HG03039 (cell line): ENCODE measurements at regions not wholly inside any gene's neighbourhood (a gene's known extent, or its start where the extent isn't known, plus 50 kb on each side); places are given as distances from the start of the nearest gene placed in this dataset.
"Not testable (repeated sequence)": the region's sequence is repeated elsewhere in the genome, so short reads cannot be mapped to it uniquely, and the experiment has no call there.

Experiments
- ATAC-seq: cut with Tn5 transposase; IDR thresholded peaks from one replicate; pipeline ENCODE4 v1.9.1; 2021; ENCODE audit warnings: mild to moderate bottlenecking, moderate library complexity; ENCODE audit not compliant: unreplicated experiment

DNA sequence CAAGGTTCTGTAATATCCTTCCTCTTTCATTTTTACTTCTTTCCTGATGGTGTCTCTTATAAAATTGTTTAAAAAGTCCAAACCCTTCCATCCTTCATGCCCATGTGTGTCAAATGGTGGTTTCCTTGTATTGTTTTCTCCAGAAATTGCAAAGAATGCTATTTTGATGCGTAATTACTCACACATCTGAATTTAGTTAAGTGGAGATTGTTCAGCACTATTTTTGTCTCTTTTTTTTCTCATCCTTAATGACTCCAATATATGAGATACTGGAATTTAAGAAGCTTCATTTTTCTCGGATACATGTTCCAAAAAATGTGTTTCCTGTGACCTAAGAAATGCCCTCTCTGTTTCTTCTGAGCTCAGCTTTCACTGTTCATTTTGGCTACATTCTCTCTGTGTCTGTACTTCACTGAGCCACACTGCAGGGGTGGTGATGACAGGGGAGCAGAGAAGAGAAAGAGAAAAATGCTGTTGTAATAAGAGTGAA is 799.8 kb downstream of the DIPK2A start:
- no peak for ATAC-seq

GRCh38 chr3:144772372-144772771 is 800.7 kb downstream of the DIPK2A start:
- no peak for ATAC-seq

- ATAC-seq: no peak
Observed at GRCh38 chr3:144773350-144773749, 801.7 kb downstream of the DIPK2A start.

DNA sequence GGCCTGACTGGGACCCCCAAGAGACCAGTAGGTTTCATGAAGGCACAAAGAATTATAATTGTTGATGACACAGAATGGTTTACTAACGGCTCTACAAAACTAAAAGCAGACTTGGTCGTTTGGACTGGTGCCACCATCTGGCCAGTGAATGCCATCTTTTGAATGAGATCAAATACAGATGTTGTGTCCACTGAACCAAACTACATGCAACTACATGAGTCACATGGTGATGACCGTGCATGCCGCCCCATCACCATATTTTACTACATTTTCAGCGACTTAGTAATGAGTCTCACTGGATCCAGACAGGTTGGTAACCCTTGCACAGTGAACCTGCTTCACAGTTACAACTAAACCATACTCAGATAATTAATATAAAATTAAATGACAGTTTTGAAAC is 803.3 kb downstream of the DIPK2A start:
- ATAC-seq: no peak

GRCh38 chr3:144775551-144775950 is 803.9 kb downstream of the DIPK2A start:
- no peak for ATAC-seq

DNA sequence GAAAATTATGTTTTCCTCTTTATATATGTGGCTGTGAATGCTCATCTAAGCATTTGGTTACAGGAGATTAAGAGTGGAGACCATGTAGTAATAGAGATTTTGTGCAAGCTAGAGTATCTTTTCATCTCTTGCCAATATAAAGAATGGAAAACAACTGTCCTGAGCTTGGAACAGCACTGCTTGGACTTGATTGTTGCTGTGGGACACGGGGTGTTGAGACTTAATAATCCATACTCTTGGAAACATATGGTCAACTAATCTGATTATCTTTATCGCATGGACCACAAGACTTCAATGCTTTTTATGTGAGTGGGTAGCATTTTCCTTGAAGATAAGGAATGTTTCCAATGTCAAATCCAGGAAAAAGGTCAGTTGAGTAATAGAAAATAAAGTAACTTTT is 806.3 kb downstream of the DIPK2A start:
- ATAC-seq: no peak

DNA sequence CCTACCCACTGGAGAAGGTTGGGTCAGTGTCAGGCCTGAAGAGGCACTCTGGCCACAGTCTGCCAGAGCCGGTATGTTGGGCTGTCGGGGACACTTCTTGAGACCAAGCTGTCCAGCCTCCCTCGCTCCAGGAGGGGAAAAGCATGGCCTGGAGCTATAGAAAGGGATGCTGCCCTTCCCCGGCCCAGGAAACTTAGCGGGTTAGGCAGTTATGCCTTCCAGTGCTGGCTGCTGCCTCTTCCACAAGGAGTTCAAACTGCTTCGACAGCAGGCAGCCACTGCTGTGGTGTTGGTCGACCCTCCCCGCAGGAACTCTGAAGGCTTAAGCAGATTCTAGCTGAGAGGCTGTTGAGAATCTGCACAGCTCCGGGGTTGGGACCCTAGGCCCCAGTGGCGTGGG is 819.4 kb downstream of the DIPK2A start:
- ATAC-seq: no peak

- no peak for ATAC-seq
Observed at GRCh38 chr3:144801890-144802289, 830.3 kb downstream of the DIPK2A start.

DNA sequence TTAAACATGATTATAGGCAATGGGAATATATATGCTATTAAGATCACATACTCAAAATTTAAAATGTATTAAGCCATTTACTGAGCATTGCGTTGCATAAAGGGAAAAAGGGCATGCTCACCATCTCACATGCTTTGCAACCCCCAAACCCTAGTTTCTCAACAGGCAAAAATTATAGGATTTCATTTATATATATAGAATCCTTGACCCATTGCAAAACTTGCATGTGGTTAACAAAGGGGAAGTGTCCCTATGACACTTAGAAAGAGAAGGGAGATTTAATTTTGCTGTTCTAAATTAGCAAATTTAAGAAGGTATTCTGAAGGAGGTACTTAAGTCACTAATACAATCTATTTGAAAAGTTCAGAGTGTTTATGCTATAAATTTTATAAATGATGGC is 837.8 kb downstream of the DIPK2A start:
- no peak for ATAC-seq

DNA sequence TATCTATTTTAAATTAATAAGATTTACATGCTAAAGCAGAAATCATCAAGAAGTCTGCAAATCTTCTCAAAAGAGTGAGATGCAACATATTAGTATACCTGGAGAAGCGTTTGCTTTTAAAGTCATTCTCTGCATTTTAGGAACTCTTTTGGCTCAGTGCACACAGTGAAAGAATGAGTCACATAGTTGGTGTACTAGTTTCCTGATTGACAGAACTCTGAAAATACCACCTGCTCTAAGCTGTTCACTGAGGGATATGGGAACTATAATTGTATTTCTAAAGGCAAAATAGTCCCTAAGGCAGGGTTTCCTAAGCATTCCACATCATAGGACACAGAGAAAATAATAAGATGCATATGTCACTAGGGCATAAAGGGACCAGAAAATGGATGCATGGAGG is 838.5 kb downstream of the DIPK2A start:
- peak; percentile 91 for ATAC-seq

DNA sequence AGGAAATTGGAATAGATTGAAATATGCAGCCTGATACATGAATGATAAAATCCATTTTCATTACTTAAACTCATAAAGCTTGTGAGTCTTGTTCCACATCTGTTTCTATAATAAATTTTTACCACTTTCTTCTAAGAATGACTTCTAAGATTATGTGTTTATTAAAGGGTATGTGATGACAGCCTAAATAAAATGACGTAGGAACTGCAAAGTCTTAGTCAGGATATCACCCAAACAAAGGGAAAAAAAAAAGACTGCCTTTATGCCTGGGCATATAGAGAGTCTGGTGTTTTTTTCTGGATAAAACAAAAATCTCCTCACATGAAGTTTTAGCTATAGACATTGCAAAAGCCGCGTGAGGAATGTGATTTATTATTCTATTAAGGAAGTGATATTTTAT is 844.0 kb downstream of the DIPK2A start:
- no peak for ATAC-seq

DNA sequence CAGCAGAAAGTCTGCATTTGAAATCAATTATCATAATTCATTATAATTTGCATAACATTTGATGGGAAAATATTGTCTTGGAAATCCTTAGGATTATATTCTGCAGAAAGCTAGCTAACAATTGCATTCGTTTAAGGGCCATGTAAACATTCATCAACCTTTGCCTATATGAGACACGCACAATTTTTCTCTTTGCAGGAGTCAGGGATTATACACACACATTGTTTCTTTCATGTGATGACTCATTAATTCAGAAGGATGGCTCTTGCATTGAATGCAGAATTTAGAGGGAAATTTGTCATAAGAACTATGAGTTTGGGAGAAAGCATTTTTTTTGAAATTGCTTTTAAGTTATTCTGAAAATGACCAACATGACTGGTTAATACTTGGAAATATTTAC is 844.7 kb downstream of the DIPK2A start:
- no peak for ATAC-seq

DNA sequence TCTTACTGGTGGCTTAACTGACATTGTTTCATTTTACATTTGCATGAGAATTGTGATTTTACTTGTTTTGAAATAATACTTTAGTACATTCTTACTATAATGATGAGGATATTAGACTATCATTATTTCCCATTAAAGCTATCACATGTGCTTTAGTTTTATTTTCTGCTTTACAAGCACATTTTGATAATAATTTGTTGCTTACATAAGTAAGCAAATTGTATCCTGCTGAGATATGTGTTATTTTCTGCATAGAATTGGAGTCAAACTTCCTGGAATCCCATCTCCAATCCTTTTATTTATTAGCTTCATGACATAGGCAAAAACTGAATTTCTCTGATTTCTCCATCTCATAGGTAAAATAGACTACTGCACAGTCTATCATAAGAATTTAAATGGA is 847.4 kb downstream of the DIPK2A start:
- ATAC-seq: no peak

- not testable (repeated sequence) for ATAC-seq
Observed at GRCh38 chr3:144820232-144820631, 848.6 kb downstream of the DIPK2A start.

- no peak for ATAC-seq
Observed at GRCh38 chr3:144820726-144821125, 849.1 kb downstream of the DIPK2A start.

DNA sequence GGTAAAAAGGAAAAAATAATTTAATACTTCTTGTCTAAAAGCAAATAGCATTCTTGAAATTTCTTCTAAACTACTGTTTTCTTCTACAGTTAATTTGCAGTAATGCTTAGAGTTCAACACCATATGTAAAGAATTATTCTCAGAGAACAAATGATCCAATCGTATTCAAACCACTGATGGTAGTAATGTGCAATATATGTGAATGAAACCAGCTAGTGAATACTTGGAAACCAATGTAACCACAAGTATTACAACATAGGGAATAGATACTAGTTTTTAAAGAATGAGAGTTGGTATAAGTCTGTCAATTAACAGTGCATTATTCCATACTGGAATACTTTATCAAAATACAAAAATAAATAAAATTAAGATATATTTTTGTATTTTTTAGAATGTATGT is 850.0 kb downstream of the DIPK2A start:
- no peak for ATAC-seq

- no peak for ATAC-seq
Observed at GRCh38 chr3:144822671-144823070, 851.0 kb downstream of the DIPK2A start.

GRCh38 chr3:144831955-144832716 is 860.5 kb downstream of the DIPK2A start:
- ATAC-seq: no peak

GRCh38 chr3:144839991-144840390 is 868.4 kb downstream of the DIPK2A start:
- ATAC-seq: no peak

- no peak for ATAC-seq
Observed at GRCh38 chr3:144840866-144841265, 869.2 kb downstream of the DIPK2A start.

DNA sequence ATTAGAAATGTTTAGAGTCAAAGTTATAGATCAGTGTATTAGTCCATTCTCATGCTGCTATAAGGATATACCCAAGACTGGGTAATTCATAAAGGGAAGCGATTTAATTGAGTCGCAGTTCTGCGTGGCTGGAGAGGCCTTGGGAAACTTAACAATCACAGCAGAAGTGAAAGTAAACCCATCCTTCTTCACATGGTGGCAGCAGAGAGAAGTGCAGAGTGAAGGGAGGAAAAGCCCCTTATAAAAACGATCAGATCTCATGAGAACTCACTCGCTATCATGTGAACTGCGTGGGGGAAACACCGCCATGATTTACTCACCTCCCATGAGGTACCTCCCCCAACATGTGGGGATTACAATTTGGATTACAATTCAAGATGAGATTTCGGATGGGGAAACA is 871.5 kb downstream of the DIPK2A start:
- ATAC-seq: no peak

- no peak for ATAC-seq
Observed at GRCh38 chr3:144852999-144853398, 881.4 kb downstream of the DIPK2A start.

GRCh38 chr3:144854020-144854419 is 882.4 kb downstream of the DIPK2A start:
- ATAC-seq: not testable (repeated sequence)
